ENCODE measurements at regions not wholly inside any gene's neighbourhood (a gene's known extent, or its start where the extent isn't known, plus 50 kb on each side); places are given as distances from the start of the nearest gene placed in this dataset.

- Histone ChIP-seq H3K9me3 (ENCODE audit: low read length) (no peaks in the 10 kb centered on the region), H3K79me2 (ENCODE audit: insufficient read depth, low read length) (no peaks in the 10 kb centered on the region), H3K27ac (ENCODE audit: low read depth, low read length, poor library complexity, severe bottlenecking) (no peak overlapping the region), H3K4me3 (ENCODE audit: low read depth, low read length, poor library complexity, severe bottlenecking) (no peak overlapping the region), H2AFZ (ENCODE audit: low read length) (no peak overlapping the region), H3K4me1 (ENCODE audit: insufficient read depth, low read length, severe bottlenecking) (no peaks in the 10 kb centered on the region), H3K36me3 (ENCODE audit: insufficient read depth, low read length) (no peaks in the 10 kb centered on the region), H3K4me2 (ENCODE audit: low read length) (no peak overlapping the region), H4K20me1 (ENCODE audit: insufficient read depth, low read length) (no peaks in the 10 kb centered on the region), H3K27me3 (ENCODE audit: insufficient read depth, low read length) (no peaks in the 10 kb centered on the region), H3K9me2 (ENCODE audit: low read depth, low read length) (no peaks in the 10 kb centered on the region), H3F3A (ENCODE audit: insufficient read depth, low read length) (no peaks in the 10 kb centered on the region), H3K9ac (ENCODE audit: low read length) (no peak overlapping the region)
- TF ChIP-seq EZH2 (IDR thresholded peaks at IDR 0.05; ENCODE audit: borderline replicate concordance, low read length) (no peak), CTCF (IDR thresholded peaks at IDR 0.05; ENCODE audit: low read length) (no peak)
These were observed 125.8 kb upstream of the VCX3A start for GRCh38 chrX:6660567-6661264.

GRCh38 chrX:6645216-6645615 lies 110.3 kb upstream of the VCX3A start:
- Histone ChIP-seq H4K20me1 (ENCODE audit: insufficient read depth, low read length) (no peaks in the 10 kb centered on the region), H3K4me3 (ENCODE audit: low read depth, low read length, poor library complexity, severe bottlenecking) (no peak overlapping the region), H3K36me3 (ENCODE audit: insufficient read depth, low read length) (no peaks in the 10 kb centered on the region), H3K27me3 (ENCODE audit: insufficient read depth, low read length) (no peaks in the 10 kb centered on the region), H3K9ac (ENCODE audit: low read length) (no peak overlapping the region), H2AFZ (ENCODE audit: low read length) (no peak overlapping the region), H3K9me2 (ENCODE audit: low read depth, low read length) (no peaks in the 10 kb centered on the region), H3K27ac (ENCODE audit: low read depth, low read length, poor library complexity, severe bottlenecking) (no peak overlapping the region), H3F3A (ENCODE audit: insufficient read depth, low read length) (no peaks in the 10 kb centered on the region), H3K9me3 (ENCODE audit: low read length) (no peaks in the 10 kb centered on the region), H3K4me2 (ENCODE audit: low read length) (no peak overlapping the region), H3K79me2 (ENCODE audit: insufficient read depth, low read length) (no peaks in the 10 kb centered on the region), H3K4me1 (ENCODE audit: insufficient read depth, low read length, severe bottlenecking) (no peaks in the 10 kb centered on the region)
- no peak for TF ChIP-seq CTCF (IDR thresholded peaks at IDR 0.05; ENCODE audit: low read length)
- TF ChIP-seq EZH2 (IDR thresholded peaks at IDR 0.05; ENCODE audit: borderline replicate concordance, low read length): no peak

GRCh38 chrX:6644411-6644810 lies 109.5 kb upstream of the VCX3A start:
- Histone ChIP-seq H3F3A (ENCODE audit: insufficient read depth, low read length) (no peaks in the 10 kb centered on the region), H4K20me1 (ENCODE audit: insufficient read depth, low read length) (no peaks in the 10 kb centered on the region), H3K4me1 (ENCODE audit: insufficient read depth, low read length, severe bottlenecking) (no peaks in the 10 kb centered on the region), H3K9ac (ENCODE audit: low read length) (no peak overlapping the region), H3K4me3 (ENCODE audit: low read depth, low read length, poor library complexity, severe bottlenecking) (no peak overlapping the region), H3K9me2 (ENCODE audit: low read depth, low read length) (no peaks in the 10 kb centered on the region), H2AFZ (ENCODE audit: low read length) (no peak overlapping the region), H3K4me2 (ENCODE audit: low read length) (no peak overlapping the region), H3K36me3 (ENCODE audit: insufficient read depth, low read length) (no peaks in the 10 kb centered on the region), H3K27ac (ENCODE audit: low read depth, low read length, poor library complexity, severe bottlenecking) (no peak overlapping the region), H3K79me2 (ENCODE audit: insufficient read depth, low read length) (no peaks in the 10 kb centered on the region), H3K27me3 (ENCODE audit: insufficient read depth, low read length) (no peaks in the 10 kb centered on the region), H3K9me3 (ENCODE audit: low read length) (no peaks in the 10 kb centered on the region)
- TF ChIP-seq CTCF (IDR thresholded peaks at IDR 0.05; ENCODE audit: low read length) (peak; percentile 42; the same call in 1 of the 2 replicates), EZH2 (IDR thresholded peaks at IDR 0.05; ENCODE audit: borderline replicate concordance, low read length) (no peak)

All from OCI-LY1 (cell line).